ENCODE measurements at regions not wholly inside any gene's neighbourhood (a gene's known extent, or its start where the extent isn't known, plus 50 kb on each side); places are given as distances from the start of the nearest gene placed in this dataset.

DNA sequence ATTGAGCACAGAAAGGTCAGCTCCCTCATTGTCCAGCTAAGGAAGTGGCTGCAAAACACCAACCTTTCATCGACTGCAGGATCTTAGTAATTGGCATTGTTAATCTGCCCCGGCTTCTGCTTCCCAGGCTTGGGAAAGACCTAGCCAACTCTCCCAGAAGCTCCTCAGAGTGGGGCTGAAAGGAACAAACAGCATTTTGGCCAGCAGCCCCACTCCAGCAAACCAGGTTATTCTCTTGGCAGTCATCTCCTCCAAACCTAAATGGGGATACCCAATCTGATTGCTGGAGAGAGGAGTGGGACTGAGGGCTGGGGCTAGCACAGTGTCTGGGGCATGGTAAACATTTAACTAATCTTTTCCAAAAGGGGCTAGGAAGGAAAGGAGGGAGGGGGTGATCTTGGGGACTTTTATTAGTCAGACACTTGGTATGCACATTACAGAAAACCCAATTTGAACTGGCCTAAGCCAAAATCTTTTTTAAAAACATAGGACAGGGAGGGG is 294.4 kb downstream of the MN1 start:
- no peak for TF ChIP-seq EZH2 (IDR thresholded peaks at IDR 0.05; ENCODE audit: borderline replicate concordance, insufficient read depth, low read depth, low read length, poor library complexity, severe bottlenecking)
- TF ChIP-seq, protein P1, sequence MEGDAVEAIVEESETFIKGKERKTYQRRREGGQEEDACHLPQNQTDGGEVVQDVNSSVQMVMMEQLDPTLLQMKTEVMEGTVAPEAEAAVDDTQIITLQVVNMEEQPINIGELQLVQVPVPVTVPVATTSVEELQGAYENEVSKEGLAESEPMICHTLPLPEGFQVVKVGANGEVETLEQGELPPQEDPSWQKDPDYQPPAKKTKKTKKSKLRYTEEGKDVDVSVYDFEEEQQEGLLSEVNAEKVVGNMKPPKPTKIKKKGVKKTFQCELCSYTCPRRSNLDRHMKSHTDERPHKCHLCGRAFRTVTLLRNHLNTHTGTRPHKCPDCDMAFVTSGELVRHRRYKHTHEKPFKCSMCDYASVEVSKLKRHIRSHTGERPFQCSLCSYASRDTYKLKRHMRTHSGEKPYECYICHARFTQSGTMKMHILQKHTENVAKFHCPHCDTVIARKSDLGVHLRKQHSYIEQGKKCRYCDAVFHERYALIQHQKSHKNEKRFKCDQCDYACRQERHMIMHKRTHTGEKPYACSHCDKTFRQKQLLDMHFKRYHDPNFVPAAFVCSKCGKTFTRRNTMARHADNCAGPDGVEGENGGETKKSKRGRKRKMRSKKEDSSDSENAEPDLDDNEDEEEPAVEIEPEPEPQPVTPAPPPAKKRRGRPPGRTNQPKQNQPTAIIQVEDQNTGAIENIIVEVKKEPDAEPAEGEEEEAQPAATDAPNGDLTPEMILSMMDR (IDR thresholded peaks at IDR 0.05), result no peak
